Suprapubic skin (tissue), 4 donors: ENCODE measurements at regions not wholly inside any gene's neighbourhood (a gene's known extent, or its start where the extent isn't known, plus 50 kb on each side); places are given as distances from the start of the nearest gene placed in this dataset.

Experiments used
- CTCF ChIP-seq, 2 donors: fragments of 200-600 bp in 1 of 2; fragments of 450-650 bp in 1 of 2; sonication (generic) in 1 of 2; IDR thresholded peaks; one replicate each; pipeline ENCODE4 v1.5.1; 2016 to 2019; ENCODE audit warnings: antibody characterized with exemption in 2 of 2, mild to moderate bottlenecking in 1 of 2, moderate library complexity in 1 of 2
- EP300 ChIP-seq: sonication (generic); formaldehyde crosslinking; IDR thresholded peaks from one replicate; pipeline ENCODE4 v1.6.1; 2017; ENCODE audit warnings: antibody characterized with exemption
- POLR2A ChIP-seq, 2 donors: fragments of 450-650 bp; IDR thresholded peaks; one replicate each; pipeline ENCODE4 v1.6.1; 2017; ENCODE audit warnings: antibody characterized with exemption in 2 of 2, mild to moderate bottlenecking in 2 of 2, moderate library complexity in 2 of 2
- POLR2AphosphoS5 ChIP-seq, 3 donors: sonication (generic); formaldehyde crosslinking; IDR thresholded peaks; one replicate each; pipeline ENCODE4 v1.6.1; 2017; ENCODE audit warnings: antibody characterized with exemption in 3 of 3

GRCh38 chr9:107792596-107792995 is 303.0 kb upstream of the KLF4 start:
- TF ChIP-seq CTCF (IDR thresholded peaks at IDR 0.05) (no peak), POLR2A (IDR thresholded peaks at IDR 0.05) (no peak), EP300 (no peak), POLR2AphosphoS5 (IDR thresholded peaks at IDR 0.05) (no peak)
